Muscle of arm (tissue), 1 donor: ENCODE measurements at regions not wholly inside any gene's neighbourhood (a gene's known extent, or its start where the extent isn't known, plus 50 kb on each side); places are given as distances from the start of the nearest gene placed in this dataset.

ENCODE experiments used
- DNase-seq: peaks from one replicate; pipeline ENCODE4 v3.0.0-alpha.2; 2013

- no peak for DNase-seq
Measured at GRCh38 chr21:41075656-41076055, 92.3 kb upstream of the BACE2 start.

GRCh38 chr21:41076064-41076463 is 91.9 kb upstream of the BACE2 start:
- DNase-seq, result no peak

DNA sequence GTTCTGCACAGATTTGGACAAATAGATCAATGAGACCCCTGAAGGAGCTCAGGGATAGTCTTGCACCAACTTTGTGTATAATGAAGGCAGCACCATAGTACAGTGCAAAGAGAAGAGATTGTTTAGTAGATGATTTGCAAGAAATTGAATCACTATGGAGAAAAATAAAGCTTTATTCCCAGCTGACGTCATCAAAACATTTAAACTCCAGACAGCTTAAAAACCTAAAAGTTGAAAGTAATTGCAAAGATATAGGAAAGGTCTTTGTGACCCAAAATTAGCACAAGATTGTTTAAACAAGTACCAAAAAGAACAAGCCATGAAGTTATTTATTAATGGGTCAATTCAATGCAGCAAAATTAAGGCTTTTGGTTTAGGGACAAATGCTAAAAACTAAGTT is 88.8 kb upstream of the BACE2 start:
- DNase-seq, result no peak

GRCh38 chr21:41080485-41081121 is 87.4 kb upstream of the BACE2 start:
- DNase-seq, result no peak

DNA sequence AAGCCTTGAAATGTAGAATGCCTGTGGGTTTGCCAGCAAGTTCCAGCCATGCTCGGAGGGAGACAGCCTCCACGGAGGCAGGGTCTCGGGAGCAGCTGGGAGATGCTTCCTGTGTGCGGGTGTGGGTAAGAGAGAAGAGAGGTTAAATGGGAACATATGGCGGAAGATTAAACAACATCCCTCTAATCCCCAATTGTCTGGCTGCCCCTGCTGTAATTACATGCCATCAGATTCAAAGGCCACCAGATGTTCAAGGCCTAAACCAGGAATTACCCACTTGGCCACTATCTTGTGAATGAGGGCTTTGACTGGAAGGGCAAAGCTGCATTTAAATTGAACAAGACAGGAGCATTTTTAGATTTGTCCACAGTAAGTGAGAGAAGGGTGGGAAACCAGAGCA is 81.4 kb upstream of the BACE2 start:
- DNase-seq, result no peak

DNA sequence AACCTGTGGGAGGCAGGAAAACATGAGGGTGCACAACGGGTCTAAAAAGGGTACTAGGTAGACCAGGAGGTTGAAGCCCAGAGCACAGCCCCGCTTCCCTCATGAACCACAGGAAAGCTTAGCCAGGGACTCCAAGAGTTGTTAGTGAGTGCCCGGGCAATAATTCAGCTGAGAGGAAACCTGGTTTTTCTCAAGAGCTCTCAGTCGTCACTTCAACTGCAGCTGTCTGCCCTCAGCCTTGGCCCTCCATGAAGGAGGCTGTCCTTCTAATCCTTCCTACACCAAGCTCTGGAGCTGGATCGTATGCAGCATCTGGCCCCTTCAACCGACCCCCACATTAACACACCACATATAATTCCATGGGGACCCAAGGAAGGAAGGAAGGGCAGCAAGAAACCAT is 77.0 kb upstream of the BACE2 start:
- DNase-seq, result no peak

GRCh38 chr21:41091616-41092015 is 76.3 kb upstream of the BACE2 start:
- no peak for DNase-seq

GRCh38 chr21:41092312-41092711 is 75.6 kb upstream of the BACE2 start:
- DNase-seq, result no peak

GRCh38 chr21:41095983-41096382 is 72.0 kb upstream of the BACE2 start:
- DNase-seq, result no peak

DNA sequence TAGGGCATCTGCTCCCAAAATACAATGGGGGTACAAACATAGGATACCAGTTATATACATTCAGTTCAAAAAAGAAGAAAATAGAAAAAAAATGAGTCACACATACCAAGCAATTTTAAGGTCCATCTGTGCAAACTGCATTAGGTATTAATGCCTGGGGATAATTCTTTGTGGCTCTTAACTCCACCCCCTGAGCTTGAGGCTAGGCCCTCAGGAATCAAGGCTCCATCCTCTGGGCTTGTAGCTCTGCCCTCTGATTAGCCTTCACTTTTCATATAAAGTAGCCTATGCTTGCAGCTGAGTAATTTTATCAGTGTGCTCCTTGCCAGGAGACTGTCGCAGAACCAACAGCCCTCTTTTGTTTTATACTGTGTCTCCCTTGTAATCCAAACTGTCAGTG is 69.9 kb upstream of the BACE2 start:
- no peak for DNase-seq

- DNase-seq, result no peak
Measured at GRCh38 chr21:41098481-41099042, 69.4 kb upstream of the BACE2 start.

GRCh38 chr21:41100826-41101550 is 67.0 kb upstream of the BACE2 start:
- no peak for DNase-seq

GRCh38 chr21:41102281-41102680 is 65.7 kb upstream of the BACE2 start:
- no peak for DNase-seq

DNA sequence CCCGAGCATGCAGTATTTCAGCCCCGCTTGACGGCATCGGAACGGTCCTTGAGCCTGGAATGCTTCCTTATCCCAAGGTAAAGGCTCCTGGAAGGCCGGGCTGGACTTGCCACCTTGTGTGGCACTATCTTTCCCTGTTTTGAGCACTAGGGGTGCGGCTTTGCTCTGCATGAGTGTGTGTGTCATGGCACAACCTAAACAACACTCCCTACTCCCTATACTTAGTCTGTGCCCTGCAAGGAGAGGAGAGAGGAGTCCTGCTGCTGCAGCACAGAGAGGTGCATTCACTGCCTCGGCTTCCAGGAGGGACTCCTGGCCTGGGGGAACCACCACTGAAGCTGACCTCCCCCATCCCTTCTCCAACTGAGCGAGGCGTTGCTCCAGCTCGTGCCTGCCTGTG is 60.4 kb upstream of the BACE2 start:
- DNase-seq, result no peak

DNA sequence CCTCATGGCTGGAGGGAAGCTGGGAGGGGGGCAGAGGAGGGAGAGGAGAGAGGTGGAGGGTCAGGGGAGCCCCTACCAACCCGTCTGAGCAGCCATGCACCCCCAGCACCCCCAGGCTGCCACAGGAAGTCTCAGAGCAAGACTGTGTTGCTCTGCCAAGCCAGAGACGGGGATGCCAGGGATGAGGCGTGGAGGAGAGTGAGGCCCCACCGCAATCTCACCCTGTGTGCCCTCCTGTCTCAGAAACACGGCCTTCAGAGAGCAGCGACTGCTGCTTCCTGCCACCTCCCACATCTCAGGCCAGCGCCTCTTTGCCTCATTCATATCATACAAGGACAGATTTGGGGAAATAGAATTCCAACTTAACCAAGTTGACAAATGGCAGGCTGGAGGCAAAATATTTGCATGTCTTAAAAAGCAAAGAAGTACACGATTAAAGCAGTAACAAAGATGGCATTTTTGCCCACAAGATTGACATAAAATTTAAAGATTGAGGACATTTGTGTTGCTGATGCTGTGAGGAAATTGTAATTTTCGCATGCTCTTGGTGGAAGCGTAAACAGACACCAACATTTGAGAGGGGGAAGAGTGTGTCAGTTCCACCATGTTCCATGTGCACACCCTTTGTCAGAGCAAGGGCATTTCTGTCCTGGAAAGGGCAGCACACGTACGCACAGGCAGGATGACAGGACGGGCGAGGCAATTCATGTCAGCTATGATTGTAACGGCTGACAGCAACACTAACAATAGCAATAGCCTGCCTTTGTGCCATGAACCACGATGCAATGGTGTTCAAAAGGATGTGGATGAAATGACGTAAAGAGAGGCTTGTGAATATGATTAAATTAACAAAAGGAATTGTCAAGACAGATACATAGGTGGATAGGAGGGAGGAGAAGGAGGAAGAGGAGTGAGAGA is 59.0 kb upstream of the BACE2 start:
- DNase-seq, result no peak

DNA sequence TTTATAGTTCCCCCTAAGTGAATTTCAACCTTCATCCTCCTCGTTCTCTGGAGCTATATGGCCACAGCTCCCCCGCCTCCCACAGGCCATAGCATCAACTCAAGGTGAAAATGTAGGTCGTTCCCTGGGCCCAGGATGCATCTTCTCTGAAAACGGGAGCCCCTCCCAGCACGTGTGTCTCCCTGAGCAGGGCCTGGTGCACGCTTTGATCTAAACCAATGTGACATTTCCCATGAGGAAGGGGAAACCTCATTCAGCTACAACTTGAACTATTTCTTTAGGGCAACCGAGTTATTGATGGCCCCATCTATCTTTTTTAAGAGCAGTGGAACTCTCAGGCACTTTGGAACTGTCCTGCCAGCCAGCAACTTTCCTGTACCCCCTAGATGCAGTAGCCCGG is 57.8 kb upstream of the BACE2 start:
- DNase-seq, result no peak

GRCh38 chr21:41110664-41111063 is 57.3 kb upstream of the BACE2 start:
- DNase-seq, result no peak

DNA sequence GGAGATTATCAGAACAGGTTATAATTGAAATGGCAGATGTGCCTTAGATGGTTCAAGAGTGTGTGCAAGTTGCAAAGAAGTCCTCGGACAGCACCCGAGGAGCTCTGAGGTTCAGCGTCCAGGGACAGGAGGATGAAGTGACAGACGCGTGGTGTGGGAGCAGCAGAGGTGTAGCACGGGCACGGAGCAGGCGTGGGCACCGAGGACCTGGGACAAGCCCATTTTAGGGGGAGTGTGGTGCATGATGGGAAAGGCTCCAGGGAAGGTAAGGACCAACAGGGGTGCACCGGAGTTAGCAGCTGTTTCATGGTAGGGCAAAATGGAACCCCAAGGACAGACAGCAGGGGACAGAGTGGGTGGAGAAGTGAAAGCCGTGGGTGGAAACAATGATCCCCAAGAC is 56.3 kb upstream of the BACE2 start:
- no peak for DNase-seq

- no peak for DNase-seq
Measured at GRCh38 chr21:41112740-41113692, 54.9 kb upstream of the BACE2 start.

- DNase-seq, result no peak
Measured at GRCh38 chr21:41115851-41116250, 52.1 kb upstream of the BACE2 start.
